Calu3 (cell line): ENCODE measurements at regions not wholly inside any gene's neighbourhood (a gene's known extent, or its start where the extent isn't known, plus 50 kb on each side); places are given as distances from the start of the nearest gene placed in this dataset.

ENCODE experiments used
- BruUV-seq: library from RNA; stranded (reverse); fragments of 400-500 nt; replicated peaks from 2 replicates; lab custom pipeline; 2021; lab: Mats Ljungman, UMichigan
- CTCF ChIA-PET: fragments of 300-600 bp; sonication (Branson Sonifier 250); formaldehyde crosslinking; loops from one replicate; lab custom pipeline; 2022; ENCODE audit warnings: antibody characterized with exemption; lab: Charles Lee
- DNase-seq: peaks from one replicate; pipeline ENCODE4 v3.0.0; 2022
- H3K27ac Mint-ChIP-seq: one replicate; pipeline ENCODE4 v1.8.0; 2022; ENCODE audit warnings: mixed read lengths; ENCODE audit not compliant: unreplicated experiment
- H3K27me3 Mint-ChIP-seq: one replicate; pipeline ENCODE4 v1.8.0; 2022; ENCODE audit warnings: mixed read lengths; ENCODE audit not compliant: unreplicated experiment
- H3K36me3 Mint-ChIP-seq: one replicate; pipeline ENCODE4 v1.8.0; 2022; ENCODE audit warnings: mild to moderate bottlenecking, moderate library complexity, mixed read lengths; ENCODE audit not compliant: insufficient read depth, unreplicated experiment
- H3K4me1 Mint-ChIP-seq: one replicate; pipeline ENCODE4 v1.8.0; 2022; ENCODE audit warnings: mild to moderate bottlenecking, low read depth, mixed read lengths; ENCODE audit not compliant: unreplicated experiment
- H3K4me3 Mint-ChIP-seq: one replicate; pipeline ENCODE4 v1.8.0; 2022; ENCODE audit warnings: mild to moderate bottlenecking, low read depth, moderate library complexity, mixed read lengths; ENCODE audit not compliant: unreplicated experiment
- H3K9me3 Mint-ChIP-seq: one replicate; pipeline ENCODE4 v1.8.0; 2022; ENCODE audit warnings: low read depth, mixed read lengths; ENCODE audit not compliant: unreplicated experiment
- intact Hi-C: fragments of 100-400 bp; cut with micrococcal nuclease; formaldehyde crosslinking; loops from one replicate; pipeline ENCODE4 v1.10.0; 2022; ENCODE audit not compliant: unreplicated experiment
- TF ChIP-seq, protein P1 (sequence below): fragments of 200-600 bp; IDR thresholded peaks from one replicate; pipeline ENCODE4 v1.8.0; 2022; ENCODE audit warnings: antibody characterized with exemption; ENCODE audit not compliant: unreplicated experiment

GRCh38 chr3:86826292-86826691 lies 164.7 kb downstream of the VGLL3 start:
- H3K27me3 Mint-ChIP-seq: no peaks in the 10 kb centered on the region
- CTCF ChIA-PET: no interaction called here
- no peaks in the 10 kb centered on the region for H3K36me3 Mint-ChIP-seq
- peaks cover 3% of the 10 kb centered on the region for H3K9me3 Mint-ChIP-seq
- intact Hi-C loops: no loop called here
- DNase-seq: no peak
- no peaks in the 10 kb centered on the region for H3K4me1 Mint-ChIP-seq
- TF ChIP-seq, protein P1, sequence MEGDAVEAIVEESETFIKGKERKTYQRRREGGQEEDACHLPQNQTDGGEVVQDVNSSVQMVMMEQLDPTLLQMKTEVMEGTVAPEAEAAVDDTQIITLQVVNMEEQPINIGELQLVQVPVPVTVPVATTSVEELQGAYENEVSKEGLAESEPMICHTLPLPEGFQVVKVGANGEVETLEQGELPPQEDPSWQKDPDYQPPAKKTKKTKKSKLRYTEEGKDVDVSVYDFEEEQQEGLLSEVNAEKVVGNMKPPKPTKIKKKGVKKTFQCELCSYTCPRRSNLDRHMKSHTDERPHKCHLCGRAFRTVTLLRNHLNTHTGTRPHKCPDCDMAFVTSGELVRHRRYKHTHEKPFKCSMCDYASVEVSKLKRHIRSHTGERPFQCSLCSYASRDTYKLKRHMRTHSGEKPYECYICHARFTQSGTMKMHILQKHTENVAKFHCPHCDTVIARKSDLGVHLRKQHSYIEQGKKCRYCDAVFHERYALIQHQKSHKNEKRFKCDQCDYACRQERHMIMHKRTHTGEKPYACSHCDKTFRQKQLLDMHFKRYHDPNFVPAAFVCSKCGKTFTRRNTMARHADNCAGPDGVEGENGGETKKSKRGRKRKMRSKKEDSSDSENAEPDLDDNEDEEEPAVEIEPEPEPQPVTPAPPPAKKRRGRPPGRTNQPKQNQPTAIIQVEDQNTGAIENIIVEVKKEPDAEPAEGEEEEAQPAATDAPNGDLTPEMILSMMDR: no peak
- no peak overlapping the region for H3K4me3 Mint-ChIP-seq
- H3K27ac Mint-ChIP-seq: no peak overlapping the region
- no TSS peak for BruUV-seq

GRCh38 chr3:86815880-86816279 lies 175.1 kb downstream of the VGLL3 start:
- Mint-ChIP-seq H3K27ac (no peak overlapping the region), H3K36me3 (no peaks in the 10 kb centered on the region), H3K4me3 (no peak overlapping the region), H3K27me3 (no peaks in the 10 kb centered on the region), H3K4me1 (no peaks in the 10 kb centered on the region), H3K9me3 (no peaks in the 10 kb centered on the region)
- CTCF ChIA-PET: no interaction called here
- no peak for DNase-seq
- intact Hi-C loops: no loop called here
- TF ChIP-seq, protein P1: no peak
- no TSS peak for BruUV-seq

DNA sequence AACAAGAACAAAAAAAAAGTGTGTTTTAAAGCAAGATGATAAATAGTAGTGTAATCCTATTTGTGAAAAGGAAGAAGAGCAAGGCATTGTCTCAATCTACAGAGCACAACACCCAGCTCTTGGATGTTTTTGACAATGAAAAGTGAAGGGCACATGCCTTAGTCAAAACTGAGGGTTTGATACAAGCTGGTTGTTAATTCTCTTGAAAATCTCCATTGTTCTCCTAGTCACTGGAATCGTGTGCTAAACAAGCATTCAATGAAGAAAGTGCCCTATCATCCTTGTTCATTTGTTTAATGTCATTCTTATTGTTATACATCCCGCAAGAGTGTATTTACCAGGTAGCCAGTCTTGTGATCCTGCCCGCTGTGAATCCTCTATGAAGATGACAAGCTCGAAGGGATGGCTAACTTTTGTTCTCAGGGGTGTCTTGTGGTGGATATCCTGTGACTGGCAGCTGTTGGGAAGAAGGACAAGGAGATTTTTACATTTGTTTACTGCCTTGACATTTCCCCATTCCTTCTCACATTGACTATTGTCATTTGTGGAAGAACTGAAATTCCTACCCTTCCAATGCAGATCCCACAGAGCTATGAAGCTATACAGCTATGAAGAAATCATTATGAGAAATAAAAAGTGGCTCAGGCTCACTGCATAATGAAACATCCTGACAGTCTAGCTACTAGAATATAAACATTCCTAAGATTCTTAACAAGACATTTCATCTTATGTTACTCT lies 175.9 kb downstream of the VGLL3 start:
- TF ChIP-seq, protein P1: no peak
- Mint-ChIP-seq H3K27ac (no peak overlapping the region), H3K9me3 (no peaks in the 10 kb centered on the region), H3K4me3 (no peak overlapping the region), H3K4me1 (no peaks in the 10 kb centered on the region), H3K36me3 (no peaks in the 10 kb centered on the region), H3K27me3 (no peaks in the 10 kb centered on the region)
- DNase-seq: no peak
- CTCF ChIA-PET: interaction anchor here (0.6 kb wide), 1 partner anchor 177 kb away, joined by 3 read pairs; no protein-coding TSS in a partner anchor
- no TSS peak for BruUV-seq
- intact Hi-C loops: no loop called here

GRCh38 chr3:86814321-86814720 lies 176.6 kb downstream of the VGLL3 start:
- BruUV-seq: no TSS peak
- Mint-ChIP-seq H3K4me1 (no peaks in the 10 kb centered on the region), H3K4me3 (no peak overlapping the region), H3K27me3 (no peaks in the 10 kb centered on the region), H3K9me3 (no peaks in the 10 kb centered on the region), H3K36me3 (no peaks in the 10 kb centered on the region), H3K27ac (no peak overlapping the region)
- intact Hi-C loops: no loop called here
- no peak for DNase-seq
- TF ChIP-seq, protein P1: no peak
- CTCF ChIA-PET: interaction anchor here (0.6 kb wide), 1 partner anchor 177 kb away, joined by 3 read pairs; no protein-coding TSS in a partner anchor
